ENCODE measurements at regions not wholly inside any gene's neighbourhood (a gene's known extent, or its start where the extent isn't known, plus 50 kb on each side); places are given as distances from the start of the nearest gene placed in this dataset.
A peak's percentile ranks its signal among the peaks of the same experiment; 100 is the strongest.

GRCh38 chr7:67738958-67739357 lies 742.3 kb downstream of the TYW1 start:
- no peak overlapping the region for H3K4me3 Mint-ChIP-seq (ENCODE audit: unreplicated experiment)
- H3K4me1 Mint-ChIP-seq (ENCODE audit: unreplicated experiment) = no peaks in the 10 kb centered on the region
- H3K27me3 Mint-ChIP-seq (ENCODE audit: unreplicated experiment) = peaks cover 6% of the 10 kb centered on the region
- DNase-seq (ENCODE audit: low spot score) = no peak
- TF ChIP-seq CTCF (IDR thresholded peaks at IDR 0.05; ENCODE audit: unreplicated experiment) = no peak
- H3K36me3 Mint-ChIP-seq (ENCODE audit: low read depth, unreplicated experiment) = peaks cover 9% of the 10 kb centered on the region
- H3K9me3 Mint-ChIP-seq (ENCODE audit: unreplicated experiment) = peaks cover 38% of the 10 kb centered on the region
- H3K27ac Mint-ChIP-seq (ENCODE audit: unreplicated experiment) = no peak overlapping the region

GRCh38 chr7:67743501-67743900 lies 746.9 kb downstream of the TYW1 start:
- no peak overlapping the region for H3K4me3 Mint-ChIP-seq (ENCODE audit: unreplicated experiment)

GRCh38 chr7:67752227-67752626 lies 755.6 kb downstream of the TYW1 start:
- TF ChIP-seq CTCF (IDR thresholded peaks at IDR 0.05; ENCODE audit: unreplicated experiment) = no peak
- peak overlapping the region; percentile 36 for H3K27ac Mint-ChIP-seq (ENCODE audit: unreplicated experiment)
- H3K36me3 Mint-ChIP-seq (ENCODE audit: low read depth, unreplicated experiment) = peaks cover 15% of the 10 kb centered on the region
- peaks cover 6% of the 10 kb centered on the region for H3K27me3 Mint-ChIP-seq (ENCODE audit: unreplicated experiment)
- no peak overlapping the region for H3K4me3 Mint-ChIP-seq (ENCODE audit: unreplicated experiment)
- DNase-seq (ENCODE audit: low spot score) = no peak
- peaks cover 50% of the 10 kb centered on the region for H3K9me3 Mint-ChIP-seq (ENCODE audit: unreplicated experiment)
- H3K4me1 Mint-ChIP-seq (ENCODE audit: unreplicated experiment) = no peaks in the 10 kb centered on the region

More at GRCh38 chr7:67743501-67743900, 746.9 kb downstream of the TYW1 start:
- Mint-ChIP-seq H3K4me1 (ENCODE audit: unreplicated experiment) (no peaks in the 10 kb centered on the region), H3K9me3 (ENCODE audit: unreplicated experiment) (peaks cover 48% of the 10 kb centered on the region), H3K27me3 (ENCODE audit: unreplicated experiment) (peaks cover 5% of the 10 kb centered on the region), H3K36me3 (ENCODE audit: low read depth, unreplicated experiment) (peaks cover 13% of the 10 kb centered on the region), H3K27ac (ENCODE audit: unreplicated experiment) (no peak overlapping the region)
- TF ChIP-seq CTCF (IDR thresholded peaks at IDR 0.05; ENCODE audit: unreplicated experiment) = no peak
- DNase-seq (ENCODE audit: low spot score) = no peak

- TF ChIP-seq CTCF (IDR thresholded peaks at IDR 0.05; ENCODE audit: unreplicated experiment) = no peak
- no peak for DNase-seq (ENCODE audit: low spot score)
- Mint-ChIP-seq H3K36me3 (ENCODE audit: low read depth, unreplicated experiment) (peaks cover 13% of the 10 kb centered on the region), H3K9me3 (ENCODE audit: unreplicated experiment) (peaks cover 48% of the 10 kb centered on the region), H3K4me1 (ENCODE audit: unreplicated experiment) (no peaks in the 10 kb centered on the region), H3K27ac (ENCODE audit: unreplicated experiment) (no peak overlapping the region), H3K4me3 (ENCODE audit: unreplicated experiment) (no peak overlapping the region), H3K27me3 (ENCODE audit: unreplicated experiment) (peaks cover 8% of the 10 kb centered on the region)
These were observed 757.3 kb downstream of the TYW1 start for GRCh38 chr7:67753891-67754290.

GRCh38 chr7:67754651-67755050 lies 758.0 kb downstream of the TYW1 start:
- no peak overlapping the region for H3K27ac Mint-ChIP-seq (ENCODE audit: unreplicated experiment)
- H3K4me3 Mint-ChIP-seq (ENCODE audit: unreplicated experiment) = no peak overlapping the region
- peaks cover 9% of the 10 kb centered on the region for H3K36me3 Mint-ChIP-seq (ENCODE audit: low read depth, unreplicated experiment)
- DNase-seq (ENCODE audit: low spot score) = no peak
- no peak for TF ChIP-seq CTCF (IDR thresholded peaks at IDR 0.05; ENCODE audit: unreplicated experiment)
- peaks cover 9% of the 10 kb centered on the region for H3K27me3 Mint-ChIP-seq (ENCODE audit: unreplicated experiment)
- H3K9me3 Mint-ChIP-seq (ENCODE audit: unreplicated experiment) = peaks cover 43% of the 10 kb centered on the region
- H3K4me1 Mint-ChIP-seq (ENCODE audit: unreplicated experiment) = no peaks in the 10 kb centered on the region
